ENCODE measurements at regions not wholly inside any gene's neighbourhood (a gene's known extent, or its start where the extent isn't known, plus 50 kb on each side); places are given as distances from the start of the nearest gene placed in this dataset.
"Not testable (repeated sequence)": the region's sequence is repeated elsewhere in the genome, so short reads cannot be mapped to it uniquely, and the experiment has no call there.

GRCh38 chr15:20680257-20680815 lies 138.7 kb upstream of the GOLGA6L6 start:
- H3K27me3 ChIP-seq; FAIRE-seq; H3K4me3 ChIP-seq; H3K36me3 ChIP-seq; H3K27ac ChIP-seq; ATAC-seq; intact Hi-C loops (cut with DNase I); H3K9me3 ChIP-seq; H3K4me1 ChIP-seq; DNase-seq: not testable (repeated sequence)
- 46 to 84% methylated on average over 3 to 4 of the region's 9 CpGs for WGBS, 2 donors

- H3K9me3 ChIP-seq: no peaks in the 10 kb centered on the region
- no peaks in the 10 kb centered on the region for H3K4me1 ChIP-seq
- intact Hi-C loops (cut with DNase I): no loop called here
- ATAC-seq (no peak), FAIRE-seq (no peak), DNase-seq (no peak)
- H3K4me3 ChIP-seq: no peak overlapping the region
- H3K27ac ChIP-seq: no peak overlapping the region
- TF ChIP-seq CTCF (IDR thresholded peaks at IDR 0.05): no peak
- H3K27me3 ChIP-seq: peaks cover 0 to 8% (median 2%) of the 10 kb centered on the region in 4 donors
- WGBS, 2 donors: 35 to 45% methylated on average over 1 of the region's 1 CpG
- no peaks in the 10 kb centered on the region for H3K36me3 ChIP-seq
Measured at GRCh38 chr15:20672470-20672869, 130.9 kb upstream of the GOLGA6L6 start.

- intact Hi-C loops (cut with DNase I): no loop called here
- Histone ChIP-seq H3K4me3 (no peak overlapping the region), H3K36me3 (no peaks in the 10 kb centered on the region), H3K9me3 (no peaks in the 10 kb centered on the region), H3K4me1 (no peaks in the 10 kb centered on the region), H3K27me3 (peaks cover 0 to 8% (median 2%) of the 10 kb centered on the region in 4 donors), H3K27ac (no peak overlapping the region)
- no peak for FAIRE-seq
- TF ChIP-seq CTCF (IDR thresholded peaks at IDR 0.05): no peak
- DNase-seq: no peak
- ATAC-seq: no peak
- 22 to 29% methylated on average over 2 of the region's 2 CpGs for WGBS, 2 donors
Measured at GRCh38 chr15:20671675-20672074, 130.1 kb upstream of the GOLGA6L6 start.

GRCh38 chr15:20666410-20666809 lies 124.8 kb upstream of the GOLGA6L6 start:
- H3K9me3 ChIP-seq; intact Hi-C loops (cut with DNase I); H3K4me1 ChIP-seq; FAIRE-seq; ATAC-seq; H3K36me3 ChIP-seq; H3K4me3 ChIP-seq; H3K27ac ChIP-seq; DNase-seq: not testable (repeated sequence)
- WGBS, 2 donors: 41 to 57% methylated on average over 3 of the region's 3 CpGs
- H3K27me3 ChIP-seq: peaks cover 0 to 33% (median 7%) of the 10 kb centered on the region in 4 donors

GRCh38 chr15:20665653-20666052 lies 124.1 kb upstream of the GOLGA6L6 start:
- no peaks in the 10 kb centered on the region for H3K9me3 ChIP-seq
- 39 to 60% methylated on average over 1 of the region's 1 CpG for WGBS, 2 donors
- DNase-seq (peak in 1 of 6 donors; percentile 12), FAIRE-seq (no peak), ATAC-seq (no peak)
- TF ChIP-seq CTCF (IDR thresholded peaks at IDR 0.05): no peak
- H3K36me3 ChIP-seq: no peaks in the 10 kb centered on the region
- H3K27ac ChIP-seq: no peak overlapping the region
- no peak overlapping the region for H3K4me3 ChIP-seq
- peaks cover 0 to 33% (median 7%) of the 10 kb centered on the region in 4 donors for H3K27me3 ChIP-seq
- H3K4me1 ChIP-seq: no peaks in the 10 kb centered on the region
- intact Hi-C loops (cut with DNase I): no loop called here

- intact Hi-C loops (cut with DNase I): no loop called here
- Histone ChIP-seq H3K9me3 (no peaks in the 10 kb centered on the region), H3K4me3 (no peak overlapping the region), H3K36me3 (no peaks in the 10 kb centered on the region), H3K27ac (no peak overlapping the region), H3K27me3 (peaks cover 0 to 25% (median 5%) of the 10 kb centered on the region in 4 donors), H3K4me1 (no peaks in the 10 kb centered on the region)
- FAIRE-seq: no peak
- TF ChIP-seq CTCF (IDR thresholded peaks at IDR 0.05): no peak
- DNase-seq: peak in 1 of 6 donors; percentile 21
- ATAC-seq: no peak
- 57 to 70% methylated on average over 8 of the region's 8 CpGs for WGBS, 2 donors
Measured at GRCh38 chr15:20659265-20659664, 117.7 kb upstream of the GOLGA6L6 start.

Measured in pancreas (tissue), 10 donors.